IMR-90 (cell line): ENCODE measurements at regions not wholly inside any gene's neighbourhood (a gene's known extent, or its start where the extent isn't known, plus 50 kb on each side); places are given as distances from the start of the nearest gene placed in this dataset.

ENCODE experiments used
- ATAC-seq: fragments of 200-7000 bp; cut with Tn5 transposase; 2 replicates; pipeline ENCODE4 v1.9.1; 2020; ENCODE audit warnings: low read depth, mild to moderate bottlenecking, moderate library complexity
- BruUV-seq: library from RNA; stranded (reverse); fragments of 400-500 nt; replicated peaks from 2 replicates; lab custom pipeline; 2021; lab: Mats Ljungman, UMichigan
- CTCF ChIA-PET: fragments of 300-600 bp; formaldehyde crosslinking; extraction: SDS; loops from one replicate; lab custom pipeline; 2021; ENCODE audit warnings: antibody characterized with exemption; lab: Yijun Ruan, JAX
- POLR2A ChIA-PET: fragments of 300-600 bp; sonication (Branson Sonifier 250); formaldehyde crosslinking; loops from one replicate; lab custom pipeline; 2022; ENCODE audit warnings: antibody characterized with exemption; ENCODE audit not compliant: unreplicated experiment; lab: Charles Lee
- DNase-seq: peaks from one replicate; pipeline ENCODE4 v3.0.0; 2013
- H2AFZ ChIP-seq: replicated peaks from 2 replicates; pipeline ENCODE3; 2013; ENCODE audit warnings: low read length, mild to moderate bottlenecking; ENCODE audit not compliant: poor library complexity
- H2AK5ac ChIP-seq: 2 replicates; pipeline ENCODE4 v1.6.1; 2013; ENCODE audit warnings: low read depth, low read length, inconsistent platforms
- H2AK9ac ChIP-seq: replicated peaks from 2 replicates; pipeline ENCODE3; 2013; ENCODE audit warnings: mild to moderate bottlenecking, low read depth, low read length, moderate library complexity; ENCODE audit not compliant: poor library complexity
- H2BK120ac ChIP-seq: 2 replicates; pipeline ENCODE4 v1.6.1; 2013; ENCODE audit warnings: low read depth, low read length, inconsistent platforms
- H2BK15ac ChIP-seq: 3 replicates; pipeline ENCODE4 v1.6.1; 2013; ENCODE audit warnings: low read depth, low read length, inconsistent platforms
- H2BK20ac ChIP-seq: 2 replicates; pipeline ENCODE4 v1.6.1; 2013; ENCODE audit warnings: low read depth, mild to moderate bottlenecking, inconsistent platforms, low read length, moderate library complexity
- H2BK5ac ChIP-seq: 2 replicates; pipeline ENCODE4 v1.6.1; 2013; ENCODE audit warnings: mild to moderate bottlenecking, low read depth, low read length, inconsistent platforms; ENCODE audit not compliant: poor library complexity, severe bottlenecking
- H3K14ac ChIP-seq: replicated peaks from 2 replicates; pipeline ENCODE4 v1.6.1; 2013; ENCODE audit warnings: low read depth, low read length, inconsistent platforms
- H3K18ac ChIP-seq: 2 replicates; pipeline ENCODE4 v1.6.1; 2013; ENCODE audit warnings: low read depth, low read length, control low read depth
- H3K23ac ChIP-seq: 2 replicates; pipeline ENCODE4 v1.6.1; 2013; ENCODE audit warnings: low read depth, low read length, inconsistent platforms
- H3K27ac ChIP-seq: 2 replicates; pipeline ENCODE4 v1.5.1; 2013; ENCODE audit warnings: mild to moderate bottlenecking, control low read depth, low read length; ENCODE audit not compliant: insufficient read depth
- H3K27me3 ChIP-seq: 2 replicates; pipeline ENCODE4 v1.6.1; 2013; ENCODE audit warnings: low read length; ENCODE audit not compliant: control insufficient read depth, insufficient read depth
- H3K36me3 ChIP-seq: 2 replicates; pipeline ENCODE4 v1.6.1; 2013; ENCODE audit warnings: low read length, mixed read lengths; ENCODE audit not compliant: control insufficient read depth, insufficient read depth
- H3K4ac ChIP-seq: 2 replicates; pipeline ENCODE4 v1.6.1; 2013; ENCODE audit warnings: low read depth, low read length, inconsistent platforms
- H3K4me1 ChIP-seq: 2 replicates; pipeline ENCODE4 v1.6.1; 2013; ENCODE audit warnings: low read length, mixed read lengths; ENCODE audit not compliant: control insufficient read depth, insufficient read depth
- H3K4me2 ChIP-seq: 2 replicates; pipeline ENCODE4 v1.6.1; 2013; ENCODE audit warnings: low read depth, mild to moderate bottlenecking, control low read depth, low read length, moderate library complexity
- H3K4me3 ChIP-seq: 2 replicates; pipeline ENCODE4 v1.5.1; 2013; ENCODE audit warnings: low read depth, mild to moderate bottlenecking, control low read depth, low read length, moderate library complexity; ENCODE audit not compliant: insufficient read depth
- H3K56ac ChIP-seq: 2 replicates; pipeline ENCODE4 v1.6.1; 2013; ENCODE audit warnings: low read length, inconsistent platforms; ENCODE audit not compliant: insufficient read depth; ENCODE audit errors: extremely low read depth
- H3K79me1 ChIP-seq, 2 experiments: 2 replicates each; pipeline ENCODE4 v1.6.1; 2013; ENCODE audit warnings: low read length in 2 of 2, inconsistent platforms in 1 of 2, low read depth in 1 of 2
- H3K9ac ChIP-seq: 2 replicates; pipeline ENCODE4 v1.6.1; 2013; ENCODE audit warnings: low read depth, low read length, control low read depth
- H3K9me1 ChIP-seq: 2 replicates; pipeline ENCODE4 v1.6.1; 2013; ENCODE audit warnings: low read length, inconsistent platforms; ENCODE audit not compliant: insufficient read depth
- H3K9me3 ChIP-seq: 2 replicates; pipeline ENCODE4 v1.6.1; 2013; ENCODE audit warnings: low read length; ENCODE audit not compliant: control insufficient read depth, insufficient read depth
- H4K20me1 ChIP-seq: 2 replicates; pipeline ENCODE4 v1.6.1; 2013; ENCODE audit warnings: low read length, inconsistent platforms; ENCODE audit not compliant: insufficient read depth
- H4K5ac ChIP-seq: 2 replicates; pipeline ENCODE4 v1.6.1; 2013; ENCODE audit warnings: mild to moderate bottlenecking, low read depth, low read length, control low read depth
- H4K8ac ChIP-seq, 2 experiments: 2 replicates each; pipeline ENCODE4 v1.6.1; 2013; ENCODE audit warnings: low read depth in 2 of 2, low read length in 2 of 2, control low read depth in 1 of 2, inconsistent platforms in 1 of 2
- H4K91ac ChIP-seq: 2 replicates; pipeline ENCODE4 v1.6.1; 2013; ENCODE audit warnings: low read depth, low read length, inconsistent platforms; ENCODE audit not compliant: insufficient read depth
- BHLHE40 ChIP-seq: fragments of 150-350 bp; IDR thresholded peaks from 2 replicates; pipeline ENCODE4 v1.6.1; 2016; ENCODE audit warnings: mild to moderate bottlenecking, low read depth, low read length
- CEBPB ChIP-seq: IDR thresholded peaks from 2 replicates; pipeline ENCODE4 v1.6.1; 2012; ENCODE audit warnings: low read depth, low read length, improper control_type of control experiment
- CHD1 ChIP-seq: IDR thresholded peaks from 2 replicates; pipeline ENCODE4 v1.6.1; 2012; ENCODE audit warnings: low read depth, low read length, improper control_type of control experiment
- CTCF ChIP-seq: conservative IDR thresholded peaks from 2 replicates; pipeline ENCODE4 v1.5.1; 2012; ENCODE audit warnings: mild to moderate bottlenecking, low read depth, low read length, improper control_type of control experiment
- ELK1 ChIP-seq: fragments of 150-350 bp; IDR thresholded peaks from 2 replicates; pipeline ENCODE4 v1.6.1; 2016; ENCODE audit warnings: low read depth, mild to moderate bottlenecking, low read length, moderate library complexity, borderline replicate concordance
- NFE2L2 ChIP-seq: fragments of 150-350 bp; IDR thresholded peaks from 2 replicates; pipeline ENCODE4 v1.6.1; 2016; ENCODE audit warnings: low read depth, mild to moderate bottlenecking, low read length
- POLR2A ChIP-seq: IDR thresholded peaks from 2 replicates; pipeline ENCODE4 v1.6.1; 2012; ENCODE audit warnings: mild to moderate bottlenecking, low read depth, low read length
- RAD21 ChIP-seq: IDR thresholded peaks from 2 replicates; pipeline ENCODE4 v1.6.1; 2012; ENCODE audit warnings: low read length, improper control_type of control experiment
- RCOR1 ChIP-seq: IDR thresholded peaks from 2 replicates; pipeline ENCODE4 v1.6.1; 2012; ENCODE audit warnings: mild to moderate bottlenecking, low read length, improper control_type of control experiment; ENCODE audit not compliant: insufficient replicate concordance
- RFX5 ChIP-seq: IDR thresholded peaks from 2 replicates; pipeline ENCODE4 v1.8.0; 2012; ENCODE audit warnings: low read depth, mild to moderate bottlenecking, low read length, moderate library complexity
- SMC3 ChIP-seq: fragments of 150-350 bp; IDR thresholded peaks from 2 replicates; pipeline ENCODE4 v1.6.1; 2016; ENCODE audit warnings: low read depth, mild to moderate bottlenecking, antibody characterized with exemption, low read length, moderate library complexity
- WGBS, 2 experiments: methylation state at CpG; one replicate each; pipeline versions ENCODE4 v1.1.5 to v1.1.7; 2013; ENCODE audit warnings: missing lambda C conversion rate in 2 of 2; ENCODE audit not compliant: insufficient read length in 1 of 2; ENCODE audit errors: extremely low coverage in 2 of 2; 5-methylcytosine and 5-hydroxymethylcytosine counted together
- dilution Hi-C: fragments of 300-500 bp; cut with HindIII; formaldehyde crosslinking; loops from one replicate; pipeline ENCODE4 v1.14.3; 2018; ENCODE audit warnings: low sequenced_read_pairs; ENCODE audit not compliant: unreplicated experiment
- in situ Hi-C: fragments of 300-500 bp; cut with MboI; formaldehyde crosslinking; loops from 3 replicates; pipeline ENCODE4 v1.14.3; 2019; ENCODE audit warnings: low sequenced_read_pairs, inconsistent platforms, mixed read lengths
- intact Hi-C: fragments of 100-400 bp; cut with micrococcal nuclease; formaldehyde crosslinking; loops from 2 replicates; pipeline ENCODE4 v1.10.0; 2022

GRCh38 chr7:80984619-80985018, 65.8 kb upstream of the SEMA3C start:
- CTCF ChIA-PET, result no interaction called here
- no peak overlapping the region for H3K4me2 ChIP-seq
- no peak overlapping the region for H2AK5ac ChIP-seq
- no peak overlapping the region for H2BK5ac ChIP-seq
- no peak overlapping the region for H2AFZ ChIP-seq
- H3K56ac ChIP-seq, result no peak overlapping the region
- H3K27me3 ChIP-seq, result no peaks in the 10 kb centered on the region
- ATAC-seq (no peak; the same call in 1 of the 2 replicates), DNase-seq (no peak)
- H3K27ac ChIP-seq, result no peak overlapping the region
- no CpG with 5 or more reads among the region's 1 CpG for WGBS, 2 experiments
- H3K4me3 ChIP-seq, result no peak overlapping the region
- no peak overlapping the region for H2BK120ac ChIP-seq
- H4K20me1 ChIP-seq, result no peaks in the 10 kb centered on the region
- no peak overlapping the region for H2BK15ac ChIP-seq
- H2BK20ac ChIP-seq, result no peak overlapping the region
- no peaks in the 10 kb centered on the region for H3K36me3 ChIP-seq
- H4K5ac ChIP-seq, result no peak overlapping the region
- no peak overlapping the region for H3K18ac ChIP-seq
- TF ChIP-seq SMC3 (no peak), RFX5 (no peak), POLR2A (no peak), CTCF (no peak), NFE2L2 (no peak), CHD1 (no peak), RAD21 (no peak), RCOR1 (no peak), BHLHE40 (no peak), CEBPB (no peak), ELK1 (no peak)
- BruUV-seq, result no TSS peak
- H3K14ac ChIP-seq, result no peak overlapping the region
- in situ Hi-C loops, result no loop called here
- H3K9me3 ChIP-seq, result no peaks in the 10 kb centered on the region
- H3K4ac ChIP-seq, result no peak overlapping the region
- POLR2A ChIA-PET, result no interaction called here
- no peak overlapping the region for H3K23ac ChIP-seq
- H3K9me1 ChIP-seq, result no peaks in the 10 kb centered on the region
- H3K9ac ChIP-seq, result no peak overlapping the region
- dilution Hi-C loops, result no loop called here
- no peaks in the 10 kb centered on the region for H3K4me1 ChIP-seq
- no peaks in the 10 kb centered on the region for H3K79me1 ChIP-seq
- no peak overlapping the region for H4K91ac ChIP-seq
- H4K8ac ChIP-seq, result no peak overlapping the region
- intact Hi-C loops, result no loop called here
- no peak overlapping the region for H2AK9ac ChIP-seq
